KOPT-K1 (cell line): ENCODE measurements at regions not wholly inside any gene's neighbourhood (a gene's known extent, or its start where the extent isn't known, plus 50 kb on each side); places are given as distances from the start of the nearest gene placed in this dataset.

Source experiments
- H3K27ac ChIP-seq: fragments of 200-600 bp; sonication (generic); 2 replicates; pipeline ENCODE4 v1.5.1; 2016; ENCODE audit warnings: antibody characterized with exemption, mild to moderate bottlenecking, low read depth, low read length; ENCODE audit not compliant: poor library complexity, severe bottlenecking
- H3K36me3 ChIP-seq: fragments of 200-600 bp; sonication (generic); 2 replicates; pipeline ENCODE4 v1.5.1; 2017; ENCODE audit warnings: antibody characterized with exemption, mild to moderate bottlenecking, low read length, moderate library complexity; ENCODE audit not compliant: insufficient read depth
- H3K9me3 ChIP-seq: fragments of 200-600 bp; sonication (generic); 2 replicates; pipeline ENCODE4 v1.5.1; 2017; ENCODE audit warnings: antibody characterized with exemption, low read length, mild to moderate bottlenecking; ENCODE audit not compliant: insufficient read depth, poor library complexity, severe bottlenecking

DNA sequence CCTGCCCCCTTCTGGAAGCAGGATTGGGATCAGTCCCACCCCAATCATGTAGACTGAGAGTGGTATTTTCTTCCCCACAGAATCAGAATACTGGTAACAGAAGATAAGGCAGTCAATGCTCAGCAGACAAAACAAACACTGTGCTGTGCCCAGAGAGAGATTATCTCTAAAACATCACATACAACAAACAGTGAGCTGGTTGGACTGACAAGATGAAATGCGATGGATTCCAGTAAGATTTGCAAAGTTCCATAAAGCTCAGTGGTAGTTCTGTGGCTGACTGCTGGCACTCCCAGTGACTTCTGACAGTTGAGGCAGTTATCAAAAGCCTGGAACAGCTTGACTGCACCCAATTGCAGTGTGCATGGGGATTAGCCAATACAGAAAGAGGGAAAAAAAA lies 311.5 kb upstream of the MGAT5 start:
- H3K9me3 ChIP-seq: no peaks in the 10 kb centered on the region
- no peaks in the 10 kb centered on the region for H3K36me3 ChIP-seq
- H3K27ac ChIP-seq: no peak overlapping the region

GRCh38 chr2:133943108-133943507 lies 310.8 kb upstream of the MGAT5 start:
- Histone ChIP-seq H3K36me3 (no peaks in the 10 kb centered on the region), H3K27ac (no peak overlapping the region)

DNA sequence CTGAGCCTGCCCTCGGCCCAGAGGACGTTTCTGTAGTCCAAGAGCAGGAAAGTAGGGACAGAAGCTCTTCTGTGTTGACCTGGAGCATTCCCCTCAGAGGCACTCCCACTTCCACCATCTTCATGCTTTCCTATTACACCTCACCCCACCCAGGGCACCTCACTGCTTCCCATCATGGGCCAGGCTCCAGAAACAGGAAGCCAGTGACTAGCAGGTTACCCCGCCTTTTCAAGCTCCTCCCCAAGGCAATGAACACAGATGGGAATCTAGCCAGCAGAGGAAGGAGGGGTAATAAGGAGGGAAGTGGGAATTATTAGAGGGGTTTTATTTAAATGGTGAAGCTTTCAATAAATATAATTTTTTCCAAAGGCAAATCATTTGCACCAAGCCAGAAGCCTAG lies 308.8 kb upstream of the MGAT5 start:
- Histone ChIP-seq H3K27ac (no peak overlapping the region), H3K9me3 (no peaks in the 10 kb centered on the region), H3K36me3 (no peaks in the 10 kb centered on the region)

More at GRCh38 chr2:133943108-133943507, 310.8 kb upstream of the MGAT5 start:
- no peaks in the 10 kb centered on the region for H3K9me3 ChIP-seq

- H3K36me3 ChIP-seq: no peaks in the 10 kb centered on the region
- H3K27ac ChIP-seq: no peak overlapping the region
- no peaks in the 10 kb centered on the region for H3K9me3 ChIP-seq
Observed at GRCh38 chr2:133947057-133947456, 306.8 kb upstream of the MGAT5 start.

DNA sequence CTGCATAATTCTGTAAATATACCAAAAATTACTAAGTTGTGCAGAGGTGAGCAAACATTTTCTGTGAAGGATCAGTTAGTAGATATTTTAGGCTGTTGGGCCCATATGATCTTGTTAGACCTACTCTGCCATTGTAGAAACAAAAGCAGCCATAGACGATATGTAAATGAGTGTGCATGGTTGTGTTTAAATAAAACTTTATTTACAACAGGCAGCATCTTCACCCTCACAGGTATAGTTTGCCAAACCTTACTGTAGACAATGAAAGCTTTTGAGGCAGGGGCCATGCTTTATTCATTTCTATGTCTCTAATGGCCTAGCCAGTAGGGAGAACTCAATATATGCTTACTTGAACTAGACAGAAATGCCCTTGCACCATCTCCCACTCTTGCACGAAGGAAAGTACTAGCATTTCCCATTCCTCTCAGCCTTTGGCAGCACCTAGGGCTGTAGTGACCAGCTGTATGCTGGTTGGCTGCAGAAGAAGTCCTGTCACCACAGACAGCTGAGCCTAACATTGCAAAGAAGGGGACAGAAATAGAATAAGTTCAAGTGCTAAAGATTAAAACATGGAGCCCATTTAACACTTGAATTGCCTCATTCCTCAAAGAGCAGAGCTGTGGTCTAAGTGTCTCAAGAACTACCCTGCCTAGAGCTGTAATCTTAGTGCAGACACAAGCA lies 305.1 kb upstream of the MGAT5 start:
- no peak overlapping the region for H3K27ac ChIP-seq
- no peaks in the 10 kb centered on the region for H3K9me3 ChIP-seq
- H3K36me3 ChIP-seq: no peaks in the 10 kb centered on the region

- Histone ChIP-seq H3K9me3 (no peaks in the 10 kb centered on the region), H3K36me3 (no peaks in the 10 kb centered on the region), H3K27ac (no peak overlapping the region)
Observed at GRCh38 chr2:133949595-133949994, 304.3 kb upstream of the MGAT5 start.

- no peaks in the 10 kb centered on the region for H3K9me3 ChIP-seq
- no peaks in the 10 kb centered on the region for H3K36me3 ChIP-seq
- H3K27ac ChIP-seq: no peak overlapping the region
Observed at GRCh38 chr2:133951209-133951608, 302.7 kb upstream of the MGAT5 start.

DNA sequence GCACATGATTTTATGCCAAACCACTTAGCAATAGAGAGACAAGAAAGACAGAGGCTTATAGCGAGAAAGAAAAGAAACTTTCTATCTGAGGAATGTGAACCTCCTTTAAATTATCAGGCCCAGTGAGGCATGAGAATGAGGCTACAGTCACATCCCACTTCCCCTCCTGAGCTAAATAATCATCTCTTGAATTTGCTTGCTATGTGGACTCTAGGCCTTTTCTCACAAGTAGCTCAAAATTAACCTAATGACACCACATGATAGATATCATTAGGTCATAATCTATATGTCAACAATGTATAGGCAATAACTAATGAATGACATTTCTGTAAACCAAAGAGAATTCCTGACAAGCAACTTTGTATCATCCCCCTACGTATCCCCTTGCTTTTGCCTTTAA lies 301.5 kb upstream of the MGAT5 start:
- no peaks in the 10 kb centered on the region for H3K9me3 ChIP-seq
- H3K27ac ChIP-seq: no peak overlapping the region
- H3K36me3 ChIP-seq: no peaks in the 10 kb centered on the region

GRCh38 chr2:133952896-133953295 lies 301.0 kb upstream of the MGAT5 start:
- H3K36me3 ChIP-seq: no peaks in the 10 kb centered on the region
- H3K9me3 ChIP-seq: no peaks in the 10 kb centered on the region
- no peak overlapping the region for H3K27ac ChIP-seq

GRCh38 chr2:133953524-133953923 lies 300.3 kb upstream of the MGAT5 start:
- Histone ChIP-seq H3K9me3 (no peaks in the 10 kb centered on the region), H3K27ac (no peak overlapping the region), H3K36me3 (no peaks in the 10 kb centered on the region)

GRCh38 chr2:133954636-133955035 lies 299.2 kb upstream of the MGAT5 start:
- no peaks in the 10 kb centered on the region for H3K9me3 ChIP-seq
- no peak overlapping the region for H3K27ac ChIP-seq
- no peaks in the 10 kb centered on the region for H3K36me3 ChIP-seq

DNA sequence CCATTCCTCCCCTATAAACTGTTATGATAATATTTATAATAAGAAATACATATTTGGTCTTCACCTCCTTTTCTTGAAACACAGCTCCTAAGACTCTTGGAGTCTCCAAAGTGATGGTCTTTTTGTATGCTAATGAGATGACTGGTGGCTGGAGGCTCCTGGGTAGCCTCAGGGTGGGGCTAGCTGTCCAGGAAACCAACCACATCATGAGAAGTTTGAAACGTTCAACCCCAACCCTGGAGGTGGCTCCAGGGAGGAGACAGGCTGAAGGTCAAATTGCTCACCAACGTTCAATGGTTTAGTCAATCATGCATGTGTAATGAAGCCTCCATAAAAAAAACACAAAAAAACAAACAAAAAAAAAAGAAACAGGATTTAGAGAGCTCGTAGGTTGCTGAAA lies 298.7 kb upstream of the MGAT5 start:
- Histone ChIP-seq H3K9me3 (no peaks in the 10 kb centered on the region), H3K27ac (no peak overlapping the region), H3K36me3 (no peaks in the 10 kb centered on the region)

DNA sequence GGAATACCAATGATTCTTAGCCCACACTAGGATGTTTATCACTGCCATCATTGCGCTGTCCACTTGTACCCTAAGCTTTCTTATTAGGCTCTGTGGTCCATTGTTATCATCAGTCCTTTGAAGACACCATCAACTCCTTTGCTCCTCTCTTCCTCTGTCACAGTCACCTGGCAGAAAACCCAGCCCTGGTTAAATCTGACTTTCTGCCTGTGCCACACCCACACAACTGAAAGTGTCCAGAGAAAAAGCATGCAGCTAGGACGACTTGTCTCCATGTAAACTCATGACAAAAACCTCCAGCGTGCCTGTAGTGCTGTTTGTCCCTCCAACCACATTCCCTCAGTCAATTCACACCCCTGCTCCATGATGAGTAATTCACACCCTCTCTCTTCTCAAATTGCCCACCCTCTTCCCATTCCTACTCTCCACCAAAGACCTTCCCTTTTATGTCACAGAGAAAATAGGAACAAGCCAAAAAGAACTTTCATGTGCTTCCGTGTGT lies 297.4 kb upstream of the MGAT5 start:
- Histone ChIP-seq H3K27ac (no peak overlapping the region), H3K36me3 (no peaks in the 10 kb centered on the region), H3K9me3 (no peaks in the 10 kb centered on the region)

DNA sequence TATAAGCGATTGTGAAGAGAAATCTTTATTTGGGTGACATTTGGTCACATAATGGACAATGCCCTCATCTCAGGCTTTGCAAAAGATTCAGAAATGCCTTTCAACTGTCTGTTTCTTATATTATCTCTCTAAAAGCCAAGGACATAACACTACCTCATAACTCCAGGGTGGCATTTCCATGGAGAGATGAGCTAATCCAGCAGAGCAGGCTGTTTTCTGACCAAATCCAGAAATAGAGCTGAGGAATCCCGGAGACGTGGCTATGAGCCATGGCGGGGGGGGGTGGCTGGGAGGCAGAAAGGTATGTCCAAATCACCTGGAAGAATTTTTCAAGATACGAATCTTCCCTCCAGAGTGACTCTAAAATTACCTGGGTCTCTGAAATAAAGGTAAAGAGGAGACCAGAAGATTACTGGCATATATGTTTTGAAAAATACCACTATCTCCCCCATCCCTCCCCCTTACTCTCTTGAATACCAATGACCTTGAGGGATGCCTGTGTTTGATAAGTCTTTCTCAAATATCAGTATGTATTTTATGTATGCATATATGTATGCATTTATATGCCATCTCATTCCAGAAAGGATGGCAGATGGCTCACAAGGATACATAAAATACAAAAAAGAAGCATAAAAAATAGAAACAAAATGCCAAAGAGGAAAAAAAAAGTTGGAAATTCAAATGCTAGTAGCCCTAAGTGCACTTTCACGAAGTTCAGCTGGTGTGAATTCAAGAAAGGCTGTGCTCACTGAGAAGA lies 296.0 kb upstream of the MGAT5 start:
- no peaks in the 10 kb centered on the region for H3K36me3 ChIP-seq
- no peak overlapping the region for H3K27ac ChIP-seq
- H3K9me3 ChIP-seq: no peaks in the 10 kb centered on the region

GRCh38 chr2:133959066-133959465 lies 294.8 kb upstream of the MGAT5 start:
- H3K36me3 ChIP-seq: no peaks in the 10 kb centered on the region
- no peaks in the 10 kb centered on the region for H3K9me3 ChIP-seq
- H3K27ac ChIP-seq: no peak overlapping the region
